GM10266 (cell line): ENCODE measurements at regions not wholly inside any gene's neighbourhood (a gene's known extent, or its start where the extent isn't known, plus 50 kb on each side); places are given as distances from the start of the nearest gene placed in this dataset.

Experiments used
- DNase-seq: peaks from one replicate; pipeline ENCODE4 v3.0.0; 2012; ENCODE audit errors: extremely low spot score
- TF ChIP-seq, protein P1 (sequence below): IDR thresholded peaks from 2 replicates; pipeline ENCODE4 v1.5.1; 2012; ENCODE audit warnings: mild to moderate bottlenecking, low read depth; ENCODE audit not compliant: control insufficient read depth, insufficient read depth; ENCODE audit errors: missing control alignments

DNA sequence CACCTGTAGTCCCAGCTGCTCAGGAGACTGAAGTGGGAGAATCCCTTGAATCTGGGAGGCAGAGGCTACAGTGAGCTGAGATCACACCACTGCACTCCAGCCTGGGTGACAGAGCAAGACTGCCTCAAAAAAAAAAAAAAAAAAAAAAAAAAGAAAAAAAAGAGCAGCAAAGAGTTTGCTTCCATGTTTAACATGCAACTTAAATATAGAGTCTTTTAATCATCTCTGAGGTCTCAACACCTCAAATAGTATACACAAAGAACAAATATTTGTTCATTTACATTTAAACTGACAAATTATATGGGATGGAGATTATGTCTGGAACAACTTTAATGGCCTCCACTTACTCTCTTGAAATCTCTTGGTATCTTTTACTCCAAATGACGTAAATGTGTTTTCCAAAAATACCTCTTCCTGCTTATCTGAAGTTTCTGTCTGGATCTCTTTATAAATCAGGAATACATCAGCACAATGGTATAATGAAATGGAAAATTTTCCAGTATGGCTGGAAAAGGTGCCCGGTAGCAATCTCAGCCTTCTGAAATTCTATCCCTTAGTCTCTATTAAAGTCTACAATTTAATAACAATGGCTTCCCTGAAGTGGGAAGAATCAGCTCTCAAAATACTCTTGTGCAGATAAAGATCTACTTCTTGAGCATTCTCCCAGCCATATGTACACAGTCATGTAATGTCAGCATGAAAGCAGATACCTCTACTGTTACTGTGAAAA lies 258.5 kb downstream of the OMA1 start:
- TF ChIP-seq, protein P1, sequence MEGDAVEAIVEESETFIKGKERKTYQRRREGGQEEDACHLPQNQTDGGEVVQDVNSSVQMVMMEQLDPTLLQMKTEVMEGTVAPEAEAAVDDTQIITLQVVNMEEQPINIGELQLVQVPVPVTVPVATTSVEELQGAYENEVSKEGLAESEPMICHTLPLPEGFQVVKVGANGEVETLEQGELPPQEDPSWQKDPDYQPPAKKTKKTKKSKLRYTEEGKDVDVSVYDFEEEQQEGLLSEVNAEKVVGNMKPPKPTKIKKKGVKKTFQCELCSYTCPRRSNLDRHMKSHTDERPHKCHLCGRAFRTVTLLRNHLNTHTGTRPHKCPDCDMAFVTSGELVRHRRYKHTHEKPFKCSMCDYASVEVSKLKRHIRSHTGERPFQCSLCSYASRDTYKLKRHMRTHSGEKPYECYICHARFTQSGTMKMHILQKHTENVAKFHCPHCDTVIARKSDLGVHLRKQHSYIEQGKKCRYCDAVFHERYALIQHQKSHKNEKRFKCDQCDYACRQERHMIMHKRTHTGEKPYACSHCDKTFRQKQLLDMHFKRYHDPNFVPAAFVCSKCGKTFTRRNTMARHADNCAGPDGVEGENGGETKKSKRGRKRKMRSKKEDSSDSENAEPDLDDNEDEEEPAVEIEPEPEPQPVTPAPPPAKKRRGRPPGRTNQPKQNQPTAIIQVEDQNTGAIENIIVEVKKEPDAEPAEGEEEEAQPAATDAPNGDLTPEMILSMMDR = no peak
- no peak for DNase-seq

DNA sequence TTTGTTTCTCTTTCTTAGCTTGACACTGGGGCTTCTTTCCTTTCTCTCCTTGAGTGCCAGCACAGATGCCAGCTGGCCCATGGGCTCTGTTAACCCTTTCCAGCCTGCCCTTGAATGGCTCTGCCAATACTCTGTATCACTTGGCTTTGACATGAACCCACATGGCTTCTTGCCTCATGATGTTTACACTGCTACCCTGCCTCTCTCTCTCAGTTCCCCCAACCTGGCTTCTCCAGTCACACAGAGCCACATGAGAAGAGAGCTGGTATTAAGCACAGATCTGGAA lies 262.4 kb downstream of the OMA1 start:
- TF ChIP-seq, protein P1 = no peak
- no peak for DNase-seq

DNA sequence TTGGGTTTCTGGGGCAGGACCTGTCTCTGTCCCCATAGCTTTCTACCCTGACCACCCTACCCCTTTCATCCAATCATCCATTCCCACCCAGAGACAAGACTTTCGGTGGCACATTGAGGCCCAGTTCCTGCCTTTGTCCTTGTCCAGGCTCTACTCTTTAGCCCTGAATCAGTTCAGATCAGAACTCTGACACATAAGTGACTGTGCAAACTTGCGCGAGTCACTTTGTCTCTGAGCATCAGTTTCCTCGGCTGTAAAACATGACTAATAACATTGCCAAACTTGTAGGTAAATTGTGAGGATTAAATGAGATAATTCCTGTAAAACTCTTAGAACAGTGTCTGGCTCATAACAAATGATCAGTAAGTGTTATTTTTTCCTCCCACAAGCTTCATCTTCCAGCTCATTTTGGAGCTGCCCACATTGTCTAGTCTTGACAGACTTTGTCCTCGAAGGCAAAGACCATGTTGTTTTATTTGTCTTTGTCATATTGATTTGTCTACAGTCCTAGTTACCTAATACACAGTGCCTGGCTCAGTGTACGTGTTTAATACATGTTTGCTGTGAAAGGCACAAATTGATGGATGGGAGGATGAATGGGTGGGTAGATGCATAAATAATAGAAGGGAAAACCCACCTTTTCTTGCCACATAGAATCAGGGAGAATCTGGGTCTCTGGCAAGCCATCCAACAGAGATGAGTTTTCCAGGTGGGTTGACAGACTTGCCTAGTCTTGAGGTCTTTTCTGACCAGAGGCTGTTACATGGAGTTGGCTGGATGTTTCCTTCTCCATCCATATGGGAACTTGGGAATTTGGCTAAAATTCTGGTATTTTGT lies 262.9 kb downstream of the OMA1 start:
- TF ChIP-seq, protein P1 = no peak
- DNase-seq = no peak

DNA sequence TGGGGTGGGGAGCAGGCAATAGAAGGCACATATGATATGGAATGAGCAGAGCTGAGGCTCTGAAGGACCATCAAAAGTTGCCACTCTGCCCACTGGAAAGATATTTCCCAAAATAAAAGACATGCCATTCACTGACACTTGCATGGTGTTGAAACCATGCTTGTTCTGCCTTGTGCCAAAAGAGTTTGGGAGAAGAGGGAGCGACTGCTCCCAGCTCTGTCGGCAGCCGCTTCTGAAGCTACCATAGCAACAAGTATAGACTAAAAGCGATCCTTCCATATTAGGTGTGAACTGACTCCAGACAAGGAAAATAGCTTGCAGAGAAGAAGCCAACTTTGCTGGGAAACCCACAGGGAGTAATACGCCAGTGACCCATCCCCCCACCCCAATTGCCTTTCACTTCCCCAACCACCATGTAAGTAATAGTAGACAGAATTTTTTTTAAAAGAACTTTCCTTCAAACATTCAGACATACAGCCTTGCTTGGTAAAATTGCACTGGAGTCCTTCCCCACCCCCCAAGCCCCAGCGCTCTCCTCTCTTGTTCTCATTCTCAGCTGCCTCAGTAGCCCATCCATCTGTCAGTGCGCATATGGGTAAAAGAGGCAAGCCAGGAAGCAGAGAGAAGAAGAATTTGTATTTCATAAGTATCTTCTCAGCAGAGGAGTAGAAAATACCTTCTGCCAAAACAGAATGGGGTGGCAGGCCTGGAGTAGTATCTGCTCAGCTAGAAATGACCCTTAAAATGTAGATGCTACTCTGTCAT lies 263.7 kb downstream of the OMA1 start:
- TF ChIP-seq, protein P1 = no peak
- DNase-seq = no peak

DNA sequence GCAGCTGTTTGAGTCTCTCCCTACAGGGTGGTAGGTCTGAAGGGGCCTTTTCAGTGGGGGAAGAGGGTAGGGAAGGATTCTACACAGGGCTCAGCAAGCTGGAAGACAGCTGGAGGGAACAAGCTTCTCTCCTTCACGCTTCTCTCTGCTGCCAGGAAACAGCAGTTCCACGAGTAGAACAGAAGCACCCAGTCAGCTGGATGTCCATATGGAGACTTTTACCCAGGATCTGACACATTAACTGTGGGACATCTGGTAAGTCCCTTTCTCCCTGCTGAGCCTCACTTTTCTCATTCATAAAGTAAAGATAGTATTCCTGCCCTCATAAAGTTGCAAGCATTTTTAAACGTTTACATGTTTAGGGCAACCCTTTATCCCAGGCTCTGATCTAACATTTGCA lies 280.3 kb downstream of the OMA1 start:
- DNase-seq = no peak
- TF ChIP-seq, protein P1 = no peak

DNA sequence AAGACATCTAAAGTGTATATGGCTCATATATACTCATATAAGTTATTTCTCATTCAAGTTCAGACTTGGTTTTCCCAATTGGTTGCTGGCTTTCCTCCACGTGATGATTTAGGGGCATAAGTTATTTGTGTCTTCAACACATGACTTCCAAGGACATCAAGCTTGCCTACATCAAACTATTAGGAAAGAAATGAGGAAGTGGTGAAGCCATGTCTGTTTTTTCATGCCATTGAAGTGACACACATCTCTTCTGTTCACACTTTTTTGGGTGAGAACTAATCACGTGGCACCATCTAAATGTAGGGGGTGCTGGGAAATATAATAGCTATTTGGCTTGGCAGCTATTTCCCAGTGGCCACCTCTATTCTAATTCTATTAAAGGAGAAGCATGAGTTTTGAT lies 282.1 kb downstream of the OMA1 start:
- TF ChIP-seq, protein P1 = no peak
- DNase-seq = no peak
